Epithelial cell of proximal tubule (primary cell): ENCODE measurements at regions not wholly inside any gene's neighbourhood (a gene's known extent, or its start where the extent isn't known, plus 50 kb on each side); places are given as distances from the start of the nearest gene placed in this dataset.

ENCODE experiments used
- DNase-seq: peaks from one replicate; pipeline ENCODE4 v3.0.0-alpha.2; 2011; ENCODE audit warnings: low read depth
- H3K4me3 ChIP-seq: 2 replicates; pipeline ENCODE4 v1.5.1; 2011; ENCODE audit warnings: low read depth, mild to moderate bottlenecking, low read length
- TF ChIP-seq, protein P1 (sequence below): conservative IDR thresholded peaks from 2 replicates; pipeline ENCODE4 v1.5.1; 2012; ENCODE audit warnings: low read depth, mild to moderate bottlenecking, low read length

DNA sequence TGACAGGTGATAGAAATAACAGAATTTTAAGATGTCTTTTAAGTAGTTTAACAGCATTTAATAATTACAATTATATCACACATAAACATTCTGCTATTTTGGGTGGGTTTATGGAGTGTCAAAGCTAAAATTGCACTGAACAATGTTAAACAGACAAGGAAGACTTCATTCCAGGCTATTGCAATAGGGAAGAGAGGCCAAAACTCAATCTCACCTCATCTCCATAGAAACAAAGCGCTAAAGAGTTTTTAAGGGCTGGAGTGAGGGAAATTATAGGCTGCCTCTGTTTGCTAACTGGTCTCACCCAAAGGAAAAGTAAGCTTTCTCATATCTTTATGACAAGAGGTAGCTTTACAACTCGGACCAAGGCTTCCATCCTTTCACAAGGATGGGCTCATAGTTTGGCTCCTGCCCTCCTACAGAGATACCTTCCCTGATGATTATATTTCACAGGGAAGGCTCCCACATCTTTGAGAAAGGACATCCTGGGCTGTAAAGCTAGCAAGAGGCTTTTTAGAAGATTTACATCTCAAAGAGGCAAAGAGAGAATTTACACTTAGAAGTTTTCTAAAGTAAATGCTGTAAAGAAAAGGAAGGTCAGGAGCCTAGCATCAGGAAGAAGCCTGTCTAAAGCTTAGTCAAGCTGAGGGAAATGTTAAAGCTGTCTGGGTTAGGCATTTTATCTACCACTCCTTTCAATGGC, 350.2 kb upstream of the IMPG1 start:
- TF ChIP-seq, protein P1, sequence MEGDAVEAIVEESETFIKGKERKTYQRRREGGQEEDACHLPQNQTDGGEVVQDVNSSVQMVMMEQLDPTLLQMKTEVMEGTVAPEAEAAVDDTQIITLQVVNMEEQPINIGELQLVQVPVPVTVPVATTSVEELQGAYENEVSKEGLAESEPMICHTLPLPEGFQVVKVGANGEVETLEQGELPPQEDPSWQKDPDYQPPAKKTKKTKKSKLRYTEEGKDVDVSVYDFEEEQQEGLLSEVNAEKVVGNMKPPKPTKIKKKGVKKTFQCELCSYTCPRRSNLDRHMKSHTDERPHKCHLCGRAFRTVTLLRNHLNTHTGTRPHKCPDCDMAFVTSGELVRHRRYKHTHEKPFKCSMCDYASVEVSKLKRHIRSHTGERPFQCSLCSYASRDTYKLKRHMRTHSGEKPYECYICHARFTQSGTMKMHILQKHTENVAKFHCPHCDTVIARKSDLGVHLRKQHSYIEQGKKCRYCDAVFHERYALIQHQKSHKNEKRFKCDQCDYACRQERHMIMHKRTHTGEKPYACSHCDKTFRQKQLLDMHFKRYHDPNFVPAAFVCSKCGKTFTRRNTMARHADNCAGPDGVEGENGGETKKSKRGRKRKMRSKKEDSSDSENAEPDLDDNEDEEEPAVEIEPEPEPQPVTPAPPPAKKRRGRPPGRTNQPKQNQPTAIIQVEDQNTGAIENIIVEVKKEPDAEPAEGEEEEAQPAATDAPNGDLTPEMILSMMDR: no peak
- DNase-seq: no peak
- no peak overlapping the region for H3K4me3 ChIP-seq

DNA sequence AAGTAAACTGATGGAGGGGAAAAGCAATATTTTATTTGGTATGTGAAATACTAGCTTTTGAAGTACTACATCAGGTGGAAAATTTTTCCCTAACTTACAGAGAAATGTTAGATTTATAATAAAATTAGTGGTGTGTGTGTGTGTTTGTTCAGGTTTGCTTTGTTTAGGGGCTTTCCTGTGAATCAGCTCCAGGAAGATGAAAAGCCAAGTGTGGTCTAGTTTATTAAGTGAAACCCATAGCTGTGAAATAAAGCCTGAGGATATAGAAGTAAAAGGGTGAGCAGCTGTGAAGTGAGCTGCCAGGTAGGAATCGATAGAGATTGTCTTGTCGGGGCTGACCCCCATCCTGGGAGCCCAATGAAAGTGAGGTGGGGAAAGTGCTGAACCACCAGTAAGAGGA, 347.6 kb upstream of the IMPG1 start:
- no peak for DNase-seq
- H3K4me3 ChIP-seq: no peak overlapping the region
- TF ChIP-seq, protein P1: no peak

DNA sequence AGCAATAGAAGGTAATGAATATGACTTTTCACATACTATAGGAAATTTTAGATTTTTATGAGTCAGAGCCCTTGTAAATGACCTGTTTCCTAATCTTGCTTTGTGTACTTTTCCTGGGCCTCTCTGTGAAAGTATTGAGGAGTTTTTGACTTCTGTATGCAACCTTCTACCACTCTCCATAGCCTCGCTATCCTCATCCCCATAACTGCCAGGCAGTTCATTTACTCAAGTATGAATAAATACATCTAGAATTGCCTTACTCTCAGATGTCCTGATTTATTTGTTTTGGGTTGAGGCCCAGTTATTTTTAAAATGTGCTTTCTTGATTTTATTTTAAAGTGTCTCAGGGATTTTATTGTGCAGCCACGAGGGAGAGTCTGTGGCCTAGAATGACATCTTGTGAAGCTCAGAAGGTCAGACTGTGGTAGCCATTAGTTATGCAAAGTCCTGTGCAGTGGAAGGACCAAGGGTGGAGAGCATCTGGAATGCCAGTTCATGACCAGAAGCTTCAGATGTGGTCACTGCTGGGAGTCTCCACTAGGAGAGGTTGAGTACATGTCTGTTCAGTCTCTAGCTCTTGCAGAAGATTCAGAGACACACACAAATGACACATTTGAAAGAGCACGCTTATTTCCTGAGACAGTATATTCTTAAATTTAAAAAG, 346.2 kb upstream of the IMPG1 start:
- TF ChIP-seq, protein P1: no peak
- H3K4me3 ChIP-seq: no peak overlapping the region
- DNase-seq: no peak

DNA sequence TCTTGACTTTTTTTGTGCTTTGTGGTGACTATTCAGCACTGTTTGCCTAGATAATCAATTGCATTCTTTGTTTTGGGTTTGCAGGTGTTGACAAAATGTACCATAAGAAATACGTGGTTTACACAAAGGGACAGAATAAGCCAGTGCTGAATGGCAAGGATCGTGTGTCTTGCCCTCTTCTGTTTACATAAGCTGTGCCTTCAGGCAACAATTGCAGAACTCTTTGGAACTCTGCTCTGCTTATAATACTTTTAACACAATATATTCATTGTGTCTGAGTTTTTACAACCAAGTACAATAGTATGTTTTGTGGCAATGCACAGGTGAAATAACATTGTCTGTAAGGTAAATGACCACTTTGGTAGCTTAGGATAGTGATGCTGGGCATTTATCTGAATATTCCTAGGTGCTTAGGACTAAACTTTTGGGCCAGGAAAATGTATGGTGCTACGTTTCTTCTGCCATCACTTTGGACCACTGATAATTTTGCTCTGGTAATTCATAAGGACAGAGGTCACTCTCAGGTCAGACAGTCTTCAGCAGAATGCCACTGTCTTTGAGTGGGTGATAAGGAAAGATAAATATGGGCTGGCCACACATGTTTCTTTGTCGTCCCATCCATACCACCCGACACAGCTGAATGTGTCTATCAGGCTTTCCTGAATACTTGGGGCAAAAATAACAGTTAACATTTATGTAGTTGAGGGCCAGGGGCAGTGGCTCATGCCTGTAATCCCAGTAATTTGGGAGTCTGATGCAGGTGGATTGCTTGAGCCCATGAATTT, 344.6 kb upstream of the IMPG1 start:
- no peak overlapping the region for H3K4me3 ChIP-seq
- TF ChIP-seq, protein P1: no peak
- no peak for DNase-seq

DNA sequence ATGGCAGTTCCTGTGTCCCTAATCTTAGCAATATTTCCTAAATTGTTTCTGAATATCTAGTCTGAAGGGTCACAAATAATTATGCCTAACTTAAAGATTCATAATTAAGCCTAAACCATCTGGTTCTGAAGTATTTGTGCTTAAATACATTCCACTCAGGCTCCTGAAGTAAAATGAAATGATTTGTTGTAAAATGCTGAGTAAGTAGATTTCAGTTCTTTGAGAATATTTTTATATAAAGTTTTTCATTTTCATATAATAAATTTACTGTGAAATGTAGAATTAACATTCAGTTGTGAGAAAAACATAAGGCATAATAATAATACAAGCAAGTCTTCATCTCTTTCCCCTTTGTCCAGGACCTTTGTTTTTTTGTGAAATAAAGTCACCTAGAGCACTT, 330.6 kb upstream of the IMPG1 start:
- TF ChIP-seq, protein P1: no peak
- no peak for DNase-seq
- H3K4me3 ChIP-seq: no peak overlapping the region

DNA sequence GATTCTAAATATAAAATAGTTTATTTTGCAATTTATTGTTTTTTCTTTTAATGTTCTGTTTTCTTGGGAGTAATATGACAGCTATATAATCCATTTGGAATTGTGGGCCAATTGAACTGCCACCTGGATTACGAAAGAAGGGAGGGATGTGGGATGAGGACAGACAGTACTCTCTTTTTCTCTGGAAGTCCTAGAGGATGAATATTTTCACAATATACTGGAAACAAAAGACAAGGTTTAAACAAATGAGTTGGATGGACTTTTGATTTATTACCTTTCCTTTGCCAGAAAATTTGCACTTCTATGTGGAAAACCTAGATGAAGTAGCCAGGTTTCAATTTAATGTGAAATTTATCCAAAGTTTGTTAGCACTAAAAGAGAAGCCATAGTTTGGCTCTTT, 325.5 kb upstream of the IMPG1 start:
- no peak for DNase-seq
- no peak overlapping the region for H3K4me3 ChIP-seq
- TF ChIP-seq, protein P1: no peak
